Neural progenitor cell (in vitro differentiated cells): ENCODE measurements at regions not wholly inside any gene's neighbourhood (a gene's known extent, or its start where the extent isn't known, plus 50 kb on each side); places are given as distances from the start of the nearest gene placed in this dataset.

ENCODE experiments used
- DNase-seq: peaks from one replicate; pipeline ENCODE4 v3.0.0-alpha.2; 2016; ENCODE audit warnings: low spot score
- H2AFZ ChIP-seq: fragments of 200-600 bp; sonication (generic); replicated peaks from 2 replicates; pipeline ENCODE4 v1.6.1; 2016; ENCODE audit warnings: antibody characterized with exemption
- H3F3A ChIP-seq: fragments of 200-600 bp; sonication (generic); 2 replicates; pipeline ENCODE4 v1.6.1; 2016; ENCODE audit warnings: antibody characterized with exemption, low read depth
- H3K27ac ChIP-seq: fragments of 200-600 bp; sonication (generic); 2 replicates; pipeline ENCODE4 v1.5.1; 2016; ENCODE audit warnings: mild to moderate bottlenecking
- H3K27me3 ChIP-seq: fragments of 200-600 bp; sonication (generic); 2 replicates; pipeline ENCODE4 v1.6.1; 2016; ENCODE audit warnings: mild to moderate bottlenecking, moderate library complexity
- H3K36me3 ChIP-seq: fragments of 200-600 bp; sonication (generic); 2 replicates; pipeline ENCODE4 v1.5.1; 2016
- H3K4me1 ChIP-seq: fragments of 200-600 bp; sonication (generic); 2 replicates; pipeline ENCODE4 v1.6.1; 2016; ENCODE audit warnings: mixed run types
- H3K4me2 ChIP-seq: fragments of 200-600 bp; sonication (generic); 2 replicates; pipeline ENCODE4 v1.6.1; 2016
- H3K4me3 ChIP-seq: fragments of 200-600 bp; sonication (generic); 2 replicates; pipeline ENCODE4 v1.5.1; 2016
- H3K79me2 ChIP-seq: fragments of 200-600 bp; sonication (generic); 2 replicates; pipeline ENCODE4 v1.6.1; 2016; ENCODE audit warnings: low read depth
- H3K9ac ChIP-seq: fragments of 200-600 bp; sonication (generic); 2 replicates; pipeline ENCODE4 v1.6.1; 2016
- H3K9me3 ChIP-seq: fragments of 200-600 bp; sonication (generic); 2 replicates; pipeline ENCODE4 v1.5.1; 2016; ENCODE audit warnings: low read depth
- H4K20me1 ChIP-seq: fragments of 200-600 bp; sonication (generic); 2 replicates; pipeline ENCODE4 v1.6.1; 2016; ENCODE audit warnings: low read depth
- H3K27ac Mint-ChIP-seq: 3 replicates; pipeline ENCODE4 v1.8.0; 2021; ENCODE audit warnings: mixed read lengths
- H3K27me3 Mint-ChIP-seq: 2 replicates; pipeline ENCODE4 v1.8.0; 2022; ENCODE audit warnings: low read depth, mild to moderate bottlenecking, inconsistent platforms, moderate library complexity, mixed read lengths; ENCODE audit not compliant: insufficient read depth
- H3K36me3 Mint-ChIP-seq: 3 replicates; pipeline ENCODE4 v1.8.0; 2021; ENCODE audit warnings: mixed read lengths
- H3K4me1 Mint-ChIP-seq: 3 replicates; pipeline ENCODE4 v1.8.0; 2021; ENCODE audit warnings: mixed read lengths
- H3K4me3 Mint-ChIP-seq: 3 replicates; pipeline ENCODE4 v1.8.0; 2021; ENCODE audit warnings: mild to moderate bottlenecking, moderate library complexity, mixed read lengths
- H3K9me3 Mint-ChIP-seq: 3 replicates; pipeline ENCODE4 v1.8.0; 2020; ENCODE audit warnings: mixed read lengths
- CTCF ChIP-seq: fragments of 200-600 bp; sonication (generic); IDR thresholded peaks from 2 replicates; pipeline ENCODE4 v1.5.1; 2017; ENCODE audit warnings: antibody characterized with exemption, mild to moderate bottlenecking
- EZH2 ChIP-seq: fragments of 200-600 bp; sonication (generic); IDR thresholded peaks from 2 replicates; pipeline ENCODE4 v1.6.1; 2017; ENCODE audit warnings: antibody characterized with exemption, mild to moderate bottlenecking, moderate library complexity
- EZH2phosphoT487 ChIP-seq: fragments of 200-600 bp; sonication (generic); IDR thresholded peaks from 2 replicates; pipeline ENCODE4 v1.6.1; 2017; ENCODE audit warnings: antibody characterized with exemption

GRCh38 chr10:113470372-113471240 lies 82.2 kb upstream of the HABP2 start:
- H3K27ac ChIP-seq: no peak overlapping the region
- no peak overlapping the region for H3K4me2 ChIP-seq
- TF ChIP-seq EZH2 (no peak), EZH2phosphoT487 (no peak), CTCF (no peak)
- H4K20me1 ChIP-seq: no peaks in the 10 kb centered on the region
- H3K27me3 ChIP-seq: no peaks in the 10 kb centered on the region
- no peak overlapping the region for H3K9ac ChIP-seq
- no peak for DNase-seq
- Mint-ChIP-seq H3K9me3 (peaks cover 6% of the 10 kb centered on the region), H3K27me3 (no peaks in the 10 kb centered on the region), H3K4me3 (no peak overlapping the region), H3K36me3 (no peaks in the 10 kb centered on the region), H3K4me1 (no peaks in the 10 kb centered on the region), H3K27ac (no peak overlapping the region)
- H3K9me3 ChIP-seq: no peaks in the 10 kb centered on the region
- no peak overlapping the region for H2AFZ ChIP-seq
- H3K4me1 ChIP-seq: no peaks in the 10 kb centered on the region
- no peaks in the 10 kb centered on the region for H3F3A ChIP-seq
- no peaks in the 10 kb centered on the region for H3K36me3 ChIP-seq
- H3K4me3 ChIP-seq: no peak overlapping the region
- H3K79me2 ChIP-seq: no peaks in the 10 kb centered on the region

- DNase-seq: no peak
- H3K27me3 ChIP-seq: no peaks in the 10 kb centered on the region
- H3K4me2 ChIP-seq: no peak overlapping the region
Measured at GRCh38 chr10:113471241-113471996, 81.4 kb upstream of the HABP2 start.

DNA sequence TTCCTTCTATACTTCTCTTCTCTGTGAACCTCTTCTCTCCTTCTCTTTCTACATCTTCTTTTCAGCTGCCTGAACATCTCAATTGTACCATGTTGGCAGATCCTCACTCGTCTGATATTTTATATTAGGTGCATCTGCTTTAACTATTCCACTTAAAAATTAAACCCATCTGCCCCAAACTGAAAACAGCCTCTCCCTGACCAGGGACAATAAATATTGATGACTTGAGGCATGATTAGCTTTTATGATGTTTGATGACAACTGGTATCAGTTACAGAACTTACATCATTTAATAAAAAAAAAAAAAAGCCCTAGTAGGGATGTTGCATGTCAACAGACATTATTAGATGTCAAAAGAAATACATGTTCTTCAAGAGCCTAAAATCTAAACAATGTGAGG lies 79.8 kb upstream of the HABP2 start:
- Mint-ChIP-seq H3K9me3 (peaks cover 3% of the 10 kb centered on the region), H3K27me3 (no peaks in the 10 kb centered on the region), H3K4me1 (peaks cover 8% of the 10 kb centered on the region), H3K4me3 (no peak overlapping the region), H3K36me3 (no peaks in the 10 kb centered on the region), H3K27ac (no peak overlapping the region)
- TF ChIP-seq EZH2 (no peak), CTCF (no peak), EZH2phosphoT487 (no peak)
- Histone ChIP-seq H3K27me3 (no peaks in the 10 kb centered on the region), H3K9me3 (no peaks in the 10 kb centered on the region), H3K27ac (no peak overlapping the region), H2AFZ (no peak overlapping the region), H3F3A (no peaks in the 10 kb centered on the region), H3K4me1 (peaks cover 7% of the 10 kb centered on the region), H3K36me3 (no peaks in the 10 kb centered on the region), H4K20me1 (no peaks in the 10 kb centered on the region), H3K9ac (no peak overlapping the region), H3K4me2 (no peak overlapping the region), H3K79me2 (no peaks in the 10 kb centered on the region), H3K4me3 (no peak overlapping the region)
- DNase-seq: no peak

More at GRCh38 chr10:113471241-113471996, 81.4 kb upstream of the HABP2 start:
- Histone ChIP-seq H4K20me1 (no peaks in the 10 kb centered on the region), H3K36me3 (no peaks in the 10 kb centered on the region), H3K4me1 (peaks cover 5% of the 10 kb centered on the region), H3K9me3 (no peaks in the 10 kb centered on the region), H3K4me3 (no peak overlapping the region), H3K79me2 (no peaks in the 10 kb centered on the region), H3F3A (no peaks in the 10 kb centered on the region), H3K27ac (no peak overlapping the region), H2AFZ (no peak overlapping the region), H3K9ac (no peak overlapping the region)
- H3K36me3 Mint-ChIP-seq: no peaks in the 10 kb centered on the region
- TF ChIP-seq EZH2phosphoT487 (no peak), CTCF (no peak), EZH2 (no peak)
- peaks cover 7% of the 10 kb centered on the region for H3K4me1 Mint-ChIP-seq
- H3K9me3 Mint-ChIP-seq: peaks cover 4% of the 10 kb centered on the region
- H3K27ac Mint-ChIP-seq: no peak overlapping the region
- no peaks in the 10 kb centered on the region for H3K27me3 Mint-ChIP-seq
- no peak overlapping the region for H3K4me3 Mint-ChIP-seq
